ENCODE measurements at regions not wholly inside any gene's neighbourhood (a gene's known extent, or its start where the extent isn't known, plus 50 kb on each side); places are given as distances from the start of the nearest gene placed in this dataset.
"Not testable (repeated sequence)": the region's sequence is repeated elsewhere in the genome, so short reads cannot be mapped to it uniquely, and the experiment has no call there.

DNA sequence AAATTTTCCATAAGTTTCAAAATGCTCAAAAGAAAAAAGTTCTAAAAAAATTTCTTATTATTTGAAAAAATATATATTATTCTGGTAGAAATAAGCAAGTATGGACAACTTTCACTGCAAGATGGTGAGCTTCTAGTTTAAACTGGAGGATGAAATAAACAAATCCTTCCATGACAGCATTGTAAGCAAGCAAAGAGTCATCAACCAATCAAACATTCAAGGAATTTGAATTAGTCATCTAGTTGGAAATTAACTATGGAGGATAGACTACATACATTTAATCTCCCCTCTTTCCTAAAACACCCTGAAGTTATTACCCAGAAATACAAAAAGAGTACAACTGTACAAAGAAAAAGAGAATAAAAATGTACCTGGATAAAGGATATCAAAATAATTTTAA, 51.0 kb upstream of the IRX5 start:
- TF ChIP-seq, protein P1, sequence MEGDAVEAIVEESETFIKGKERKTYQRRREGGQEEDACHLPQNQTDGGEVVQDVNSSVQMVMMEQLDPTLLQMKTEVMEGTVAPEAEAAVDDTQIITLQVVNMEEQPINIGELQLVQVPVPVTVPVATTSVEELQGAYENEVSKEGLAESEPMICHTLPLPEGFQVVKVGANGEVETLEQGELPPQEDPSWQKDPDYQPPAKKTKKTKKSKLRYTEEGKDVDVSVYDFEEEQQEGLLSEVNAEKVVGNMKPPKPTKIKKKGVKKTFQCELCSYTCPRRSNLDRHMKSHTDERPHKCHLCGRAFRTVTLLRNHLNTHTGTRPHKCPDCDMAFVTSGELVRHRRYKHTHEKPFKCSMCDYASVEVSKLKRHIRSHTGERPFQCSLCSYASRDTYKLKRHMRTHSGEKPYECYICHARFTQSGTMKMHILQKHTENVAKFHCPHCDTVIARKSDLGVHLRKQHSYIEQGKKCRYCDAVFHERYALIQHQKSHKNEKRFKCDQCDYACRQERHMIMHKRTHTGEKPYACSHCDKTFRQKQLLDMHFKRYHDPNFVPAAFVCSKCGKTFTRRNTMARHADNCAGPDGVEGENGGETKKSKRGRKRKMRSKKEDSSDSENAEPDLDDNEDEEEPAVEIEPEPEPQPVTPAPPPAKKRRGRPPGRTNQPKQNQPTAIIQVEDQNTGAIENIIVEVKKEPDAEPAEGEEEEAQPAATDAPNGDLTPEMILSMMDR (IDR thresholded peaks at IDR 0.05; ENCODE audit: low read depth, low read length, missing control alignments), result no peak
- no peak overlapping the region for H3K4me3 ChIP-seq (replicated peaks; ENCODE audit: low read depth, low read length)
- DNase-seq (ENCODE audit: extremely low read depth, low read depth), result no peak

DNA sequence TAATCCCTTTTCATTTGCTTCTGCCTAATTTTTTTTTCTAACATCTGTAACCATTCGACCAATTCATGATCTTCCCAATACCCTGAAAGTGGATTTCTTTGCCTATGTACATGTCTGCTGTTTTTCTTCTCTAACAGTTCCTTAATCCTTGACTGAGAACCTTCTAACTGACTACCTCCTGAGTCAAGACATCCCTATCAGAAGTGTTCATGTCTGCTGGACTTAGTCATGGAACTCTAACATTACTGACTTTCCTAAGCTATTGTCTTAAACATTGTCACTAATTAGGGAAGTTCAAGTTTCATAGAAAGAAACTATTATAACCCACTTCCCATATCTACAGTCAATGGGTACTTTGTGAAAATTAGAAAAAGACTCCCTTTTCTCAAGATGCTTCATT, 52.4 kb upstream of the IRX5 start:
- H3K4me3 ChIP-seq (replicated peaks; ENCODE audit: low read depth, low read length), result no peak overlapping the region
- TF ChIP-seq, protein P1 (IDR thresholded peaks at IDR 0.05; ENCODE audit: low read depth, low read length, missing control alignments), result no peak
- DNase-seq (ENCODE audit: extremely low read depth, low read depth), result no peak

DNA sequence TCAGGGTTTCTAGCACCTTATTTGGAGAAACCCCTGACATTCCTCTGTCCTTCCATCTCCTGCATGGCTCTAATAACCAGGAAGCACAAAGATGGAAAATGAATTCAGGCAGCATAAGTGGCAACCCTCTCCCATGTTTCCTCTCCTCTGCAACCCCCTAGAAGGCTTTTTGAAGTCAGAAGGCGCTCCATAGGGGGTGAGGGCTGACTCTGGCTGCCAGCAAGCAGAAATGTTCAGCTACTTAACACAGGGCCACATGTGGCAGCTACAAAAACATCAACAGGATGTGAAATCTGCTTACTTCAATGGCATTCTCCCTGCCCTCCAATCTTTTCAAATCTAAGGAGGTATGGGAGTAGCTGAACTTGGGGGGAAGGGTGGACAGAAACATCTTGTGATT, 55.2 kb upstream of the IRX5 start:
- no peak overlapping the region for H3K4me3 ChIP-seq (replicated peaks; ENCODE audit: low read depth, low read length)
- DNase-seq (ENCODE audit: extremely low read depth, low read depth), result no peak
- TF ChIP-seq, protein P1 (IDR thresholded peaks at IDR 0.05; ENCODE audit: low read depth, low read length, missing control alignments), result no peak

DNA sequence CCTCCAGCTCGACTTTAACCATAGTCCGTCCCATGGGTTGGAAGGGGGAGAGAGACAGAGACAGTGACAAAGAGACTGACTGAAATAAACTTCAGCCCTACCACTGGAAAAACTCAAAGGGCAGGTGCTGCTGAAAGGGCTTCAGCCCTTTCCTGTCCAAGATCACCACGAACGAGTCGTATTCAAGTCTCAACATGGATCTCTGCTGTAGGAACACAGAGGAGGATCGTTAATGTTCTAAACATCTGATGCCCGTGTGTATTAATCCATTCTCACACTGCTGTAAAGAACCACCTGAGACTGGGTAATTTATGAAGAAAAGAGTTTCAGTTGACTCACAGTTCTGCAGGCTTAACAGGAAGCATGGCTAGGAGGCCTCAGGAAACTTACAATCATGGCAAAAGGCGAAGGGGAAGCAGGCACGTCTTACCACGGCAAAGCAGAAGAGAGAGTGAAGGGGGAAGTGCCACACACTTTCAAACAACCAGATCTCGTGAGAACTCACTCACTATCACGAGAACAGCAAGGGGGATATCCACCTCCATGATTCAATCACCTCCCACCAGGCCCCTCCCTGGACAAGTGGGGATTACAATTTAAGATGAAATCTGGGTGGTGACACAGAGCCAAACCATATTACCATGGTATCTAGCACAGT, 56.8 kb upstream of the IRX5 start:
- DNase-seq (ENCODE audit: extremely low read depth, low read depth); H3K4me3 ChIP-seq (replicated peaks; ENCODE audit: low read depth, low read length): not testable (repeated sequence)

DNA sequence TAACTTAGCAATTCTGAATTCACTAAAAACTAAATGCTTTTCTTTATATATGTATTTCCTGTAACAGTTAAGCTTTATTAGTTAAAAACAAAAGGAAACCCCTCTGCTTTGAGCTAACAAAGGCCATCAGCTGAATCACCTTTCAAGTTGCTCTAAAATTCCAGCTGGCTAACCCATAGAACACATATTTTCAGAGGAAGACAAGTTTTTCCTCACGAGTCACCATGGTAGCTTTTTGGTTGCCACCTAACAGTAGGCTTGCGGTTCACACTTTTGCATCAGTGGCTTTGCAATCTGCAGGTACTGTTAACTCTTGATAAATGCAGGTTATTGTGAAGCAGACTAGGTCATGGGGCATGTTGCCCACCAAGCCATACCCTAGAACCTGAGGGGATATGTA, 57.6 kb upstream of the IRX5 start:
- no peak overlapping the region for H3K4me3 ChIP-seq (replicated peaks; ENCODE audit: low read depth, low read length)
- no peak for DNase-seq (ENCODE audit: extremely low read depth, low read depth)
- TF ChIP-seq, protein P1 (IDR thresholded peaks at IDR 0.05; ENCODE audit: low read depth, low read length, missing control alignments), result no peak

DNA sequence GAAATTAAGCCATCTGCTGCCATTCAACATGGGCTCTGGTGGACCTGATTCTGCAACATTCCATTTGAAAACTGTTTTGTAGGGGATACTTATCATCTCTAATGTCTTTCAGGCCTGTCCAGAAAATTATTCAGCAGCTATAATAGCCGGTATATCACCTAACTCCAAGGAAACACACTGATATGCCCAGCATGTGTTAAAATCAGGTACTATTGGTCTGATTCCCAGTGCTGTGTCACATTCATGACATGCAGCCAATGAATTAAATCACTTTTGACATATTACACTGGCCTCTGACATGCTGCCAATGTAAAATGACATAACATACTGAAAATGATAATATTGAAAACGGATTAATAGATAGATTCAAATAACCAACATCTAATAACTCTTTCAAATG, 60.5 kb upstream of the IRX5 start:
- no peak overlapping the region for H3K4me3 ChIP-seq (replicated peaks; ENCODE audit: low read depth, low read length)
- TF ChIP-seq, protein P1 (IDR thresholded peaks at IDR 0.05; ENCODE audit: low read depth, low read length, missing control alignments), result no peak
- no peak for DNase-seq (ENCODE audit: extremely low read depth, low read depth)

DNA sequence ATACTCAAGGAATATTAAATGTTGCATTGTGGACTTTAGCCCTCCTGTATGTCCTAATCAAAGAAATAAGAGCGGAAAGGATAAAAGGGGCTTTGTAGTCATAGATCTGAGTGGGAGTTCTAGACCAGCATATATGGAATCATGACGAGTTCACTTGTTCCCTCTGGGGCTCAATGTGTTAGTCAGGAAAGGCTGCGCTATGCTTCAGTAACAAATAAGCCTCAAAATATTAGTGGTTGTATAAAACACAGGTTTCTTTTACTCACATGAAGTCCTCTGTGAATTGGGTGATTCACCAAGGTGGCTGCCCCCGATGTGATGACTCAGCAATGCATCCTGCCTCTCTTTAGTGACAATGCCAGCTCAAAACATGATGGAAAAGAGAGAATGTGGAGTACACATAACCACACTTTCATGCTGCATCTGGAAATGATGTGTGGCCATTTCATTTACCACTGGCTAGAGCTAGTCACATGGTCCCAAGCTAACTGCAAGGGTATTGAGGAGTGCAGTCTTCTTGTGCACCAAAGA, 63.3 kb upstream of the IRX5 start:
- no peak overlapping the region for H3K4me3 ChIP-seq (replicated peaks; ENCODE audit: low read depth, low read length)
- DNase-seq (ENCODE audit: extremely low read depth, low read depth), result no peak
- TF ChIP-seq, protein P1 (IDR thresholded peaks at IDR 0.05; ENCODE audit: low read depth, low read length, missing control alignments), result no peak

All from HFF-Myc (cell line).